ENCODE measurements at regions not wholly inside any gene's neighbourhood (a gene's known extent, or its start where the extent isn't known, plus 50 kb on each side); places are given as distances from the start of the nearest gene placed in this dataset.

DNA sequence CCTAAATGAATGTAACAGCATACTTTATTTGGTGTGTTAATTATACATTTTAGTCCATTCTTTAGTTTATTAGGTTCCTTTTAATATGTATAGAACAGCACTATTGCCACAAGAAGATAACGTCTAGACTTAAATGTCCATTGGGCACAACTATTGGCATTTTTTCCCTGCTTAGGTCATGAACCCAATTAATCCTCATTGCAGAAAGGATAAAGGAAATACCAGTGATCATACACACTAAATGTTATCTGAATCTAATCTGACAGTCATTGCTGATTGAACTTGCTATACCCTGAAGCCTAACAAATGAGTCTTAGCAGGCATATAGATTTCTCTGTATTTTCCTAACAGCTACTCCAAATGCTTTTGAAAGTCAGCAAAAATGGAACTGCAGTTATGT is 2250.0 kb upstream of the AGA start:
- DNase-seq (ENCODE audit: low read depth) (peak; percentile 33), FAIRE-seq (no peak)
- Mint-ChIP-seq H3K9me3 (ENCODE audit: unreplicated experiment) (peaks cover 2% of the 10 kb centered on the region), H3K27me3 (ENCODE audit: low read depth, unreplicated experiment) (no peaks in the 10 kb centered on the region), H3K36me3 (ENCODE audit: low read depth, unreplicated experiment) (no peaks in the 10 kb centered on the region), H3K27ac (ENCODE audit: unreplicated experiment) (no peak overlapping the region), H3K4me3 (ENCODE audit: unreplicated experiment) (no peak overlapping the region), H3K4me1 (ENCODE audit: low read depth, unreplicated experiment) (peaks cover 6% of the 10 kb centered on the region)
- H3K9ac ChIP-seq (ENCODE audit: low read length) = no peak overlapping the region
- H3K27me3 ChIP-seq (ENCODE audit: insufficient read depth, low read length) = no peaks in the 10 kb centered on the region
- H3K27ac ChIP-seq (ENCODE audit: low read depth, low read length) = no peak overlapping the region
- TF ChIP-seq, protein P1, sequence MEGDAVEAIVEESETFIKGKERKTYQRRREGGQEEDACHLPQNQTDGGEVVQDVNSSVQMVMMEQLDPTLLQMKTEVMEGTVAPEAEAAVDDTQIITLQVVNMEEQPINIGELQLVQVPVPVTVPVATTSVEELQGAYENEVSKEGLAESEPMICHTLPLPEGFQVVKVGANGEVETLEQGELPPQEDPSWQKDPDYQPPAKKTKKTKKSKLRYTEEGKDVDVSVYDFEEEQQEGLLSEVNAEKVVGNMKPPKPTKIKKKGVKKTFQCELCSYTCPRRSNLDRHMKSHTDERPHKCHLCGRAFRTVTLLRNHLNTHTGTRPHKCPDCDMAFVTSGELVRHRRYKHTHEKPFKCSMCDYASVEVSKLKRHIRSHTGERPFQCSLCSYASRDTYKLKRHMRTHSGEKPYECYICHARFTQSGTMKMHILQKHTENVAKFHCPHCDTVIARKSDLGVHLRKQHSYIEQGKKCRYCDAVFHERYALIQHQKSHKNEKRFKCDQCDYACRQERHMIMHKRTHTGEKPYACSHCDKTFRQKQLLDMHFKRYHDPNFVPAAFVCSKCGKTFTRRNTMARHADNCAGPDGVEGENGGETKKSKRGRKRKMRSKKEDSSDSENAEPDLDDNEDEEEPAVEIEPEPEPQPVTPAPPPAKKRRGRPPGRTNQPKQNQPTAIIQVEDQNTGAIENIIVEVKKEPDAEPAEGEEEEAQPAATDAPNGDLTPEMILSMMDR (IDR thresholded peaks at IDR 0.05; ENCODE audit: insufficient read depth, low read depth, low read length) = no peak
- TF ChIP-seq EZH2 (IDR thresholded peaks at IDR 0.05; ENCODE audit: insufficient read depth, low read length) = no peak
- no peak overlapping the region for H2AFZ ChIP-seq (ENCODE audit: low read depth, low read length)
- H3K36me3 ChIP-seq (ENCODE audit: insufficient read depth, low read length) = no peaks in the 10 kb centered on the region
- no peaks in the 10 kb centered on the region for H3K9me3 ChIP-seq (ENCODE audit: insufficient read depth, low read depth, low read length)
- no peak overlapping the region for H3K4me3 ChIP-seq (ENCODE audit: insufficient read depth, low read depth, low read length)
- H3K4me2 ChIP-seq (ENCODE audit: low read length) = no peak overlapping the region
- H3K4me1 ChIP-seq (ENCODE audit: insufficient read depth, low read length) = no peaks in the 10 kb centered on the region
- H4K20me1 ChIP-seq (ENCODE audit: insufficient read depth, low read length) = no peaks in the 10 kb centered on the region
- H3K79me2 ChIP-seq (ENCODE audit: insufficient read depth, low read length) = no peaks in the 10 kb centered on the region

DNA sequence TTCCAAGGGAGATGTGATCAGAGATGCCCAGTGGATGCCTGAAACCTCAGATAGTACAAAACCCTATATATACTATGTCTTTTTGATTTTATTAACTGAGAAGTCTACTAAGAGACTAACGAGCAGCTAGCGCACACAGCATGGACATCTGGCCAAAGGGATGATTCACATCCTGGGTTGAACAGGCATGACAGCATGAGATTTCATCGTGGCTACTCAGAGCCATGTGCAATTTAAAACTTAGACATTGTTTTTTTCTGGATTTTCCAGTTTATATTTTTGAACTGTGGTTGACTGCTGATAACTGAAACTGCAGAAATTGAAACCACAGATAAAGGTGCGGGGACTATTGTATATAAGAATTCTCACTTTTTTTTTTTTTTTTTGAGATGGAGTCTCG is 2252.9 kb upstream of the AGA start:
- Mint-ChIP-seq H3K36me3 (ENCODE audit: low read depth, unreplicated experiment) (no peaks in the 10 kb centered on the region), H3K4me3 (ENCODE audit: unreplicated experiment) (no peak overlapping the region), H3K27me3 (ENCODE audit: low read depth, unreplicated experiment) (no peaks in the 10 kb centered on the region), H3K27ac (ENCODE audit: unreplicated experiment) (peak overlapping the region; percentile 88), H3K9me3 (ENCODE audit: unreplicated experiment) (peaks cover 2% of the 10 kb centered on the region), H3K4me1 (ENCODE audit: low read depth, unreplicated experiment) (peaks cover 6% of the 10 kb centered on the region)
- Histone ChIP-seq H3K4me2 (ENCODE audit: low read length) (peak overlapping the region; percentile 11), H3K4me3 (ENCODE audit: insufficient read depth, low read depth, low read length) (no peak overlapping the region), H4K20me1 (ENCODE audit: insufficient read depth, low read length) (no peaks in the 10 kb centered on the region), H3K27me3 (ENCODE audit: insufficient read depth, low read length) (no peaks in the 10 kb centered on the region), H3K27ac (ENCODE audit: low read depth, low read length) (peak overlapping the region; percentile 64), H3K9ac (ENCODE audit: low read length) (no peak overlapping the region), H2AFZ (ENCODE audit: low read depth, low read length) (no peak overlapping the region), H3K9me3 (ENCODE audit: insufficient read depth, low read depth, low read length) (no peaks in the 10 kb centered on the region), H3K4me1 (ENCODE audit: insufficient read depth, low read length) (no peaks in the 10 kb centered on the region), H3K36me3 (ENCODE audit: insufficient read depth, low read length) (no peaks in the 10 kb centered on the region), H3K79me2 (ENCODE audit: insufficient read depth, low read length) (no peaks in the 10 kb centered on the region)
- TF ChIP-seq EZH2 (IDR thresholded peaks at IDR 0.05; ENCODE audit: insufficient read depth, low read length) = no peak
- TF ChIP-seq, protein P1 (IDR thresholded peaks at IDR 0.05; ENCODE audit: insufficient read depth, low read depth, low read length) = no peak
- no peak for FAIRE-seq
- peak; percentile 97 for DNase-seq (ENCODE audit: low read depth)

DNA sequence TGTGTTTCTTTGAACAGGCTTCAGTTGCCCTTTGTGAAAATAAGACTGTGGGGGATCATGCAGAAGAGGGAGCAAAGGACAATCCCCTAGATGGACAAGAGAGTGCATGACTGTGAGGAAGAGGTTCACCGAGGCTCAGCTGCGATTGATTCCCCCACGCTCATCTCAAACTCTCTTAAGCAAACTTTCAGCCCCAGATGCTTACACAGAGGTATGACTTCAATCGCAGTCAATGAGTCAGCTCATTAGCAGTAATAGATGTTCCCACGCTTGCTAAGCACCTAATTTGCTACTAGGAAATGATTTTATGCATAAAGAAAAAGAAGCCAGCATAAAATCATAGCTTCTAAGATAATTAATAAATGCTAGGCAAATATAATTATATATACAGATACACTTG is 2256.1 kb upstream of the AGA start:
- Histone ChIP-seq H3K9ac (ENCODE audit: low read length) (no peak overlapping the region), H3K4me3 (ENCODE audit: insufficient read depth, low read depth, low read length) (no peak overlapping the region), H3K4me2 (ENCODE audit: low read length) (no peak overlapping the region), H3K9me3 (ENCODE audit: insufficient read depth, low read depth, low read length) (no peaks in the 10 kb centered on the region), H3K36me3 (ENCODE audit: insufficient read depth, low read length) (no peaks in the 10 kb centered on the region), H3K27me3 (ENCODE audit: insufficient read depth, low read length) (no peaks in the 10 kb centered on the region), H4K20me1 (ENCODE audit: insufficient read depth, low read length) (no peaks in the 10 kb centered on the region), H3K4me1 (ENCODE audit: insufficient read depth, low read length) (no peaks in the 10 kb centered on the region), H2AFZ (ENCODE audit: low read depth, low read length) (no peak overlapping the region), H3K79me2 (ENCODE audit: insufficient read depth, low read length) (no peaks in the 10 kb centered on the region), H3K27ac (ENCODE audit: low read depth, low read length) (no peak overlapping the region)
- Mint-ChIP-seq H3K27me3 (ENCODE audit: low read depth, unreplicated experiment) (no peaks in the 10 kb centered on the region), H3K36me3 (ENCODE audit: low read depth, unreplicated experiment) (no peaks in the 10 kb centered on the region), H3K4me1 (ENCODE audit: low read depth, unreplicated experiment) (peaks cover 2% of the 10 kb centered on the region), H3K27ac (ENCODE audit: unreplicated experiment) (peak overlapping the region; percentile 48), H3K9me3 (ENCODE audit: unreplicated experiment) (peaks cover 5% of the 10 kb centered on the region), H3K4me3 (ENCODE audit: unreplicated experiment) (no peak overlapping the region)
- TF ChIP-seq, protein P1 (IDR thresholded peaks at IDR 0.05; ENCODE audit: insufficient read depth, low read depth, low read length) = no peak
- TF ChIP-seq EZH2 (IDR thresholded peaks at IDR 0.05; ENCODE audit: insufficient read depth, low read length) = no peak
- DNase-seq (ENCODE audit: low read depth) = peak; percentile 52
- FAIRE-seq = no peak
